HG03135 (cell line): ENCODE measurements at regions not wholly inside any gene's neighbourhood (a gene's known extent, or its start where the extent isn't known, plus 50 kb on each side); places are given as distances from the start of the nearest gene placed in this dataset.

Source experiments
- ATAC-seq: cut with Tn5 transposase; IDR thresholded peaks from one replicate; pipeline ENCODE4 v1.9.1; 2021; ENCODE audit warnings: mild to moderate bottlenecking, moderate library complexity; ENCODE audit not compliant: unreplicated experiment

DNA sequence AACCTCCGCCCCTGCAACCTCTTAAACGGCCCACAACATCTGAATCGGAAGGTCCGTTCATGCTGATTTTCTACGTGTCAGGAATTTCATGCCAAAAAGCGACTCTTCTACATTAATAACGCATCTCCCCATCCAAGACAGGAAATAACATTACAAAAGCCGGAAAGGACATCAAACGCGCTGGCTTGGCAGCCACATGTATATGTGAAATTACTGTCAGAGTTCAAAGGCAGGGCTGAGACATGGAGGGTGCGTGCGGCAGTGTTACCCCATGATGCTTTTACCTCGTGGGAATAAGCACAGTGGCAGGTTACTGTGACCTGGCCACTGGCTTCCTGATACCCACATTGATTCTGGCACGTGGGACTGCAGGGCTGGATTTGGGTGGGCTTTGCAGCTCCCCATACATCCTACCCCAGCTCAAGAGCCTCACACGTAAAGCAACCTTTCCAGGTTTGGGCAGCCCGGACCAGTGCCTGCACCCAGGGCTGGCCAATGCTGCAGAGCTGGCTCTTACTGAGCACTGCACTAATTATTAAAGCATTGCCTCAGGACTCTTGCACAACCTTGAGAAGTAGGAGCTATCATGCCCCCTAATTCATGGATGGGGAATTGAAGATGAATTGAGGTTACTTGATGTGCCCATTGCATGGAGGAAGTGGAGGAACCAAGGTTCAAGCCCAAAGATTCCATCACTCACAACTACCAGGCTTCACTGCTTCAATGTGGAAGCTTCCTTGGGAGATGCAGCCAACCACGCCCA is 120.6 kb upstream of the FOXF1 start:
- ATAC-seq, result no peak

DNA sequence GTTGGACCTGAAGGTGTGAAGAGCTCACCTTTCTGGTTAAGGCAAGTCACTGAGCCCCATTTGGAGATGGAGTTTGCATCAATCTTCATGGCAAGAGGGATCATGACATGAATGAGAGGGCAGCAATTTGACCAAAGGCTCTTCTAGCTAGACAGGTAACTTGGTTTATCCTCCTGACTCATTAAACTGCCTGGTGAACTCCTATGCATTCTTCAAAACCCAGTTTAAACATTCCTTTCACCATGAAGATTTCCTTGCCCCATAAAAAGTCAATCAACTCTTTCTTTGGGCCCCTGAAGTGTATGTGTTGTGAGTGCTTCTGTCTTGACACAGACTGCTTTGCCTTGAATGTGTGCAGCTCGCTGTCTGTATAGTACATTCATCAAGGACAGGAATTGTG is 120.0 kb upstream of the FOXF1 start:
- ATAC-seq, result no peak

DNA sequence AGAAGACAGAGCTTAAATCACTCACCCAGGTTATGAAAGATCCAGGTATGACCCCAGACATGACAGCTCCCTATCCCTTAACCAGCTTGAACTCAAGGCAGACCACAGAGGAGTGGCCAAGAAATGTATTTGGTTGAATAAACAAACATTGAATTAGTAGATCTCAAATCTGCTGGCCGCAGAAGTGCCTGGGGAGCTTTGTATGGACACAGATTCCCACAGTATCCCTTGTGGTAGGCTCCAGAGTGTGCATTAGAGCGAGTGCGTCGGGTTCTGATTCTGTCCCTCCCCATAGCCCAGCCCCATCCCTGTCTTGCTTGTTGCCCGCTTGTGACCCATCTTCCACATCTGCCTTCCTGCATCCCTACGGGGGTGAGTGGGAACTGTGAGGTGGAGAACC is 118.8 kb upstream of the FOXF1 start:
- ATAC-seq, result no peak

DNA sequence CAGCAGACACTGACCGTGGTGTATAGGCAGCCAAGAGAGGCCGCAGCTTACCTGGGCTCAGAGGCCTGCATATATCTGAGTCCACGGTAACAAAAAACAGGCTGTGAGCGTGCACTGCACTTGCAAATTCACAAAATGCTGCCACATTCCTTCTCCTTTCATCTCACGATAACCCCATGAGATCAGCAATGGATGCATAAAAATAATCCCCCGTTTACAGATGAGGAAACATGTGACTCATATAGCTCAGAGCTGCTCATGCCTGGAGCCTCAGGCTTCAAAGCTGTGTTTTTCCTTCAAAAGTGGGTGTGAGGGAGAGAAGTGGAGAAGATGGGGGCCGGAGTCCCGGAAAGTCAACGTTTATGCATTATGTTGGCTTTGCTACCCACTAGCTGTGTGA is 118.3 kb upstream of the FOXF1 start:
- ATAC-seq, result no peak

DNA sequence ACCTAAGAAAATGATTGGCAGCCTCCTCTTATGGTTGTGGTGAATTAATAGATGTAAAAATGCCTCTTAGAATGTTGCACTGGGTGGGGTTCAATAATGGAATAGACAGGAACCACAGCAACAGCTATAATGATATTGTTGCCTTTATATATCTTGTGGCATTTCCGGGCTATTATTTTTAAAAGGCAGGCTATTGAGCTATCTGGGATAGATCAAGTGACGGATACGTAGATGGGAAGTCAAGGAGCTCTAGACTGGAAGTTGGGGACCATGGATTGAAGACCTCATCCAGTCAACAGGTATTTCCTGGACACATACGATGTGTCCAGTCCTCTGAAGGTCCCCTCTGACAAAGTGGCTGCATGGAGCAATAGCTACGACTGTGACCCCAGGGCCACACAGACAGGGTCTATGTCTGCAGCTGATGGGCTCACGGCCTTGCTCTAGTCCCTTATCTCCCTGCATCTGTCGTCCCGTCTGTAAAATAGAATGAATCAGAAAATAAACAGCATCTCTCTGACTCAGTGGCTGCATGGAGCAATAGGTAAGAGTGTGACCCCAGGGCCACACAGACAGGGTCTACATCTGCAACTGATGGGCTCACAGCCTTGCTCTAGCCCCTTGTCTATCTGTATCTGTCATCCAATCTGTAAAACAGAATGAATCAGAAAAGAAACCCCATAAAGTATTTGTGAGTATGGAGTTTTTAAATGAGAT is 117.7 kb upstream of the FOXF1 start:
- no peak for ATAC-seq

DNA sequence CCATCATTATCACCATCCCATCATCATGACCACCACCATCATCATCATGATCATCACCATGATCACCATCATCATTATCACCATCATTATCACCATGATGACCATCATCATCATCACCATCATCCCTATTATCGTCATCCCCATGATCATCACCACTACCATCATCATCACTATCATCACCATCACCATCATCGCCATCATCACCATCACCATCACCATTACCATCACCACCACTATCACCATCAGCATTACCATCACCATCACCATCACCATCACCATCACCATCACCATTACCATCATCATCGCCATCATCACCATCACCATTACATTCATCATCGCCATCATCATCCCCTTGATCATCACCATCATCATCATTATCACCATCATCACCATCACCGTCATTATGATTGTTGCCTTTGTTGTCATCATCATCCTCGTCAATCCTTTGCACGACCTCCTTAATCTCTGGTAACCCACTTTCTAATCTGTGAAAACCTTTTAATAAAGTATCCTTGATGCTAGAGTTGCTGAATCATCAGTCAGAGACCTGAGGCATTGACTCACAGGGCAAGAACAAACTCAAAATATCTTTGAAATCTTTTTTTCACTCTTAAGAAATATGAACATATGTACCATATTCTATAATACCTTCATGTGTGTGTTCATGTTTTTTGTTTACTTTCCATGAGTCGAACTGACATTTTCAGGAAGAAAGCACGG is 116.3 kb upstream of the FOXF1 start:
- no peak for ATAC-seq

DNA sequence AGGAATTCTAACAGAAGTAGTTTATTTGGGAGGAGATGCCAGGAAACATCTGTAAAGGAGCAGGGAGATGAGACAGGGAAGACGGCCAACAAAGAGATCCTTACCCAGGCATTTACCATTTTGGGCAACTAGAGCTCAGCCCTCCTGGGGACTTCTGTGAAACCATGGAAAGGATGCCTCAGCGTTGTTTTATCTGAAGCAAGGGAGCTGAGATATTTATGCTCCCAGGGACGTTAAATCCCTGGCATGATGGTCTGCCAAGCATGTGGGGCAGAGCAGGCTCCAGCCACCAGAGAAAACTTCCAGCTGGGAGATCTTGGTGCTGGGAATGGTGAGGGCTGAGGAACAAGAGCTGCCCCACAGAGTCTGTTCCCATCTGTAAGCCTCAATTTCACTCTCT is 114.8 kb upstream of the FOXF1 start:
- ATAC-seq, result no peak

DNA sequence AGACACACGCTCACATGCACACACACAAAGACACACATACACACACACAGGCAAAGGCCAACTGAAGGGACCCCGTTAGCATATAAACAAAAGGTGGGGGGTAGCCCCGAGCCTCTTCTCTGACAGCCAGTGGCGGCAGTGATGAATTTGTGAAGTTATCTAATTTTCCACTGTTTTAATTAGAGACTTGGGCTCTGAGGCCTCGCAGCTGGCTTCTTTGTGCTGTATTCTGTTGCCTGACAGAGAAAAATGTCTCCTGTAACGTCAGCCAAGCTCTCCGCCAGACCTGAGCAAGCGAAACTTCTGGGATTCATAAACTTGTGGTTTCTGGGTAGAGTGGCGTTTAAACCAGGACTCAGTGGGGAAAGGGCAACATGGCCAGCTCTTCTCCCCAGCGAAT is 113.9 kb upstream of the FOXF1 start:
- no peak for ATAC-seq

DNA sequence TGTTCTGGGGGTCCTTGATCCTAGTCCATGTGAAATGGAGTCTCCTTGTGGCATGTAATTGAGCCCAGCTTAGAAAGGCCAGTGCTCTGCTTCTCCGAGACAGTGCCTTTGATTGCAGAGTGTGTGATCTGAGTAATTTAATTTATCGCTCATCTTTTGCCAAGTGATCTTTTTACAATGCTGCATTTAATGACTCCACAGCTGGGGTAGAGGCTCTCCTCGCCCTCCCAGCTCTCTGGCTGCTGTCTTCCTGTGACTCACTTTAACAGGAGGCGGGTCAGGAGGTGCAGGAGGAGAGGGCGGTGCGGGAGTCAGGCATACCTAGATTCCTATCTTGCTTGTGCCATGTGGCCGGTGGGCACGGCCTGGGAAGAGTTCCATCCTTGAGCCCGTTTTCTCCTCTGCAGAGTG is 113.4 kb upstream of the FOXF1 start:
- ATAC-seq, result no peak

DNA sequence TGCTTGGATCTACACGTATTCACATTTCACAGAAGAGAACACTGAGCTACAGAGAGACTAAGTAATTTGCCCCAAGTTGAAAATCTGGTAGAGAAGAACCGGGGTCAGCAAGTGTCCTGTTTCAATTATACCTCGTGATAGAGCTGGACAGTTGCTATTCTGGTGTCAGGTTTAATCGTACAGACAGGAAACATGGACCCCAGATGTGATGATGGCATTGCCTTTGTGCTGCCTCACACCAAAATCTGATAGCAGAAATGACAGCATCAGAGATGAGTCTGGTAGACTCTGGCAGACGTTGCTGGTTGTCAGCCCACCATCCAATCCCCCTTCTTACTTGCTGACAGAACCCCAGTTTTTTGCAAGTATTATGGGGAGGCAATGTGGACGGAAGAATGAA is 112.1 kb upstream of the FOXF1 start:
- no peak for ATAC-seq

DNA sequence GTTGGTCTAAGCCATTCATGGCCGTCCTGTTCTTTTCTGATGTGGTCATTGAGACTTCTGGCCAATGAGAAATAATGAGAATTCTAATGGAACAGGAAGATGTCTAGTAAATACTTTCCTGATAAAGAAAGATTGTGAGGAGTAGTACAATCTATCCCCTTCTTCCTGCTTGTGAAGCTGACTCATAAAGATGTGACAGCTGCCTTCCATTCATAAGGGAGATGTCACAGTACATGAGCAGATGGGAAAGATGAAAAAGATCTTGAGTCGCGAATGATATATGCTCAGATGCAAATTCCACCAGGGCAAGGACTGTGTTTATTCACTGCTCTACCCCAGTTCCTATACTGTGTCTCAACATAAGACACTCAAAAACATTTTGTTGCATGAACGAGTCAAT is 111.7 kb upstream of the FOXF1 start:
- no peak for ATAC-seq

DNA sequence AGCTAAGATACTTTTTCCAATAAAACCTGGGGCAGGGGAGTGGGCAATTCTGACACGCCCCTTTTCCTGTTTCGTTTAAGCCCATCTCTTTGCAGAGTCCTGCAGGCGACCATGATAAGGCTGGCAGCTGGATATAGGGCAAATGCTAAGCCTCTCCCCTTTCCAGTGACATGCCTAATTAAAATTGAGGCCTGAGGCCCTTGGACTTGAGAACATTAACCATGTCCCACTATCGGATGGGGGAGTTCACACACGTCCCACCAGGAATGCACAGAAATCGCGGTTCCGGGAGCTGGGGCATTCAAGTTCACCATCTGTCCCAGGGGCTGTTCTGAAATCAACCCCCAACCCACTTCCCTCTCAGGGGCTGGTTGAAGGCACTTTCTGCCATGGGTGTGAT is 109.2 kb upstream of the FOXF1 start:
- ATAC-seq, result no peak

DNA sequence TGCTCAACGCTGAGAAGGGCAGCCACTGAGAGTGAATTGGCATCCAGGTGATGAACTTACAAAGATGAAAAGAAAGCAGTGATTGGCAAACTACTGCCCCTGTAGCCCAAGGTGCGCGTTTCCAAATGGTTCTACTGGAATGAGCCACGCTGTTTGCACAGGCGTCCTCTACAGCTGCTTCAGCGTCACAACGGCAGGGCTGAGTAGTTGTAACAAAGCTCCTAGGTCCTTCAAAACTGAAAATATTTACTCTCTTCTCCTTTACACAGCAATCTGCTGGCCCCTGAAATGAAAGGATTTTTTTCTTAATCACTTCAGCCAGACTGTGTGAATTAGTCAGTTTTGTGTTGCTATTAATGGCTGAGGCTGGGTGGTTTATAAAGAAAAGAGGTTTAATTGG is 107.2 kb upstream of the FOXF1 start:
- no peak for ATAC-seq

DNA sequence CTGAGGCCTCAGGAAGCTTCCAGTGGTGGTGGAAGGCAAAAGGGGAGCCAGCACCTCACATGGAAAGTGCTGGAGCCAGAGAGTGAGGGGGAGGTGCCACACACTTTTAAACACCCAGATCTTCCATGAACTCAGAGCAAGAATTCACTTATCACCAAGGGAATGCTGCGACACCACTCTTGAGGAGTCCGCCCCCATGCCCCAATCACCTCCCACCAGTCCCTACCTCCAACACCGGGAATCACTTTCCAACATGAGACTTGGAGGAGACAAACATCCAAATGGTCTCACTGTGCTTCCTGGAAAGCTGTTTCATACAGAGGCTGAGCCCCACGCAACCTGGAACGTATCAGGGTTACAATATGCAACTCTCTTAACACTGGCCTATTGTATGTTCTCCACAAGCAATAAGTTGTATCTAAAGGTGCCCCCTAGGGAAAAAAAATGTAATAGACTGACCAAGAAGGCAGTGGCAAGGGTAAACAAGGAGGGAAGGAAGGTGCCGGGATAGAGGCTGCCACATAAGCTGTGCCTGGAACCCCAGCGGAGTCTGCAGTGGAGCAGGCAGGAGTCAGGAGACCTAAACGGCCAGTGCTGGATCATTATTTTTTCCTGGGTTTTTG is 106.7 kb upstream of the FOXF1 start:
- ATAC-seq, result no peak

DNA sequence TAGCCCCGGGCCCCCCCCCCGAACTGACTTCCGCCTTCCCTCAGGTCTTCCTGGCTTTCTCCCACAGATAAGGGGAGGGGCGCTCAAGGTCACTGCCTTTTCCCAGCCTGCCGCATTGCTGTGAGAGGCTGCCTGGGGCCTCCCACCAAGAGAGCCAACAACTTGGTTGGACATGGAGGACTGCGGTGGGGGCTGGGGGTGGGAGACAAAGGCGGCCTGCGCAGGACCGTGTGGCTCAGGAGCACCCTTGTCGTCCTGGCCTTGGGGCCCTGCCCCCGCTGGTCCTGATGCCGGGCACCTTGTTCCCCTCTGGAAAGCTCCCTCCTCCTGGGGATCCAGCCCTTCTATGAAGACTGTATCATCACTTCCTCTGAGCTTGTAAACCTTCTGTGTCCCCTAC is 105.6 kb upstream of the FOXF1 start:
- no peak for ATAC-seq

DNA sequence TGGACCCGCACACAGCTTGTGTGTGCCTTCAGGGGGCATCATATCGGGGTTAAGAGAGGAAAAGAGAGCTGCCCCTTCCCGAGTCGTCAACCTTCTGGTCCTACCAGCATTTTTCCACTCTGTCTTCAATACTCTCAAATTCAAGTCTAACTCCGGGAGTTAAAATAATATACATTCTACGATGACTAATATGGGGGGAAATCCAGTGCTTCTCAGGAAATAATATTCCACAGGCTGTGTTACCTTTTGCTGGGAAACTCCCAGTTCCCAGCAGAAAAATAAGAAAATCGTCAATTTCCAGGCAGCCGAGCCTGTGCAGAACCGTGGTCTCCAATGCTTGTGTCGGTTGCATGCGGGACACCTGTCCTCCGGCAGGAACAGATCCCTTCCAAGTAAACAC is 105.0 kb upstream of the FOXF1 start:
- no peak for ATAC-seq

DNA sequence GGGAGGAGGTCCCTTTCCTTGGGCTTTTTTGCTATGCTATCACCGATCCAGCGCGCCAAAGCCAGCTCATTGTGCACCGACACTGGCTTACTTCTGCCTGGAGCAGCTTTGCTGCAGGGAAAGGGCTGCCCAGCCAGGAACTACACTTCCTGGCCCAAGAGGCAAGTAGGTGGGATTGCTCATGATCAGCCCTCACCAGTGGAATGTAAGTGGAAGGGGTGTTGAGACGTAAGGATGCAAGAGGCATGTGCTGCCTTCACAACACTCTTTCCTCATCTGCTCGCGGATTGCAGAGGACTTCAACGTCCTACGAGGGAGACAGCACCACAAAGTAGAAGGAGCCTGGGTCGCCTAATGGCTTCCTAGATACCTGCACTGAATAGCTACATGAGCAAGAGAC is 104.3 kb upstream of the FOXF1 start:
- no peak for ATAC-seq

DNA sequence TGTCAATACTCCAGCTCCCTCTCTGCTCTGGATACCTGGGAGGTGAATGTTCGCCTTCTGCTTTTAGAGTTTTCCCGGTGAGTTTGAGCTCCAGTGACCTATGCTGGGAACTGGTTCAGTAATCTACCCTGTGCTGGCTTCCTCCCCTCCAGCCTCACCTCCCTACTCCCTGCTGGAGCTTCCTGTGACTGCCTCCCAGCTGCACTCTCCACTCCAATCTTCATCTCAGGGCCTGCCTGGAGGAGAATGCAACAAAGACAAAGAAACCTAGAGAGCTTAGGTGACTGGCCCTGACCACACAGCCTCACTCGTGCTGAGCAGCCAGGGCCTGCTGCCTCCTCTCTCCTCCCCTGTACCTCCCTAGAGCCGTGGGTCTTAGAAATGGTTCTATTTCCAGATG is 101.6 kb upstream of the FOXF1 start:
- no peak for ATAC-seq

DNA sequence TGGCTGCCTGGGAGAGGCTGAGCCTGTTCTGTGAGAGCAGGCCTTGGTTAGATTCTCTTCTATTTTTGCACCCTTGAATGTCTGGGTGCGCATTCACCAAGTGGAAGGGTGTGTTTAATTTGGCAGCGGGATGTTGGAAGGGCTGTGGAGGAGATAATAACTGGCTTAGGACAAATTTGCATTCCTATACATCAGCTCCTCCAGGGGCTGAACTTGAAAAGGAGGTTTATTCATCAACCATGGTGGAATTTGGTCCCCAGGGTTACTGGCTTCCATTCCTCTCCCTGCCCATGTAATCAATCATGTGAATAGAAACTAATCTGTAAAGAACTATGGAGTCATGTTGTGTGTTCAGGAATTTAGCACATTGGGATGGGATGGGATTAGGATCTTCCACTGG is 100.2 kb upstream of the FOXF1 start:
- ATAC-seq, result no peak

DNA sequence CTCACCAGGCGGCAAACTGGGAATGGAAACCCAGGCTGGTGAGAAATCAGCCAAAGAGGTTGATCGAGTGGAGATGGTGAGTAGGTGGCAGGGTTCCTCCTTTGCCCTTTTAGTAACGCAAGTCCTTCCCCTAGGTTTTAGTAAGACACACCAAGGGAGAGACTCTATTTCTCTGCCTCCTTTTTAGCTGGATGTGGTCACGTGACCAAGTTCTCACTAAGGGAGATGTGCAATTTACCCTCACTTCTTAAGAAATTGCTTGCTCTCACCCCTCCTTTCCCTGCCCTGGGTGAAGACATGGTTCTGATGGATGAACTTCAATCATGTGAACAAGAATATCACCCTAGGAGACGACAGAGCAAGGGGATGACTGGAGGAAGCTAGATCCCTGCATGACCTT is 99.8 kb upstream of the FOXF1 start:
- ATAC-seq, result no peak

DNA sequence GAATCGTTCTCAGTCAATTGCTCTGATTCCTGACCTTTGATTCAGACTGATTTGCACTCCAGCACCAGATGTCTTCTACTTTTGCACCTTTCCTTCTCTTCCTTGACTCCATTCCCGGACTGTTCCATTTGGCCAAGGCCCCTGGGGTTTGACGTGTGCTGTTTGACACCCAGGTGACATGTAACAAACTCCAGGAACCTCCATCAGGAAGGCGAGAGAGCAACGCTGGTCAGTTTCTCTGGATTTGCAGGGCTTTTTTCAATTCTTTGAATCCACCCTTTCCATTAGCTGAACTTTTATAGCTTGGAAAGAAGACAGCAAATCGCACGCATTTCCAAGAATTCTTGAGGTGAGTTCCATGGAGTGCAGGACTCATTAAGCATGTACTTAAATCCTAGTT is 98.4 kb upstream of the FOXF1 start:
- ATAC-seq, result no peak
